DND-41 (cell line): ENCODE measurements at regions not wholly inside any gene's neighbourhood (a gene's known extent, or its start where the extent isn't known, plus 50 kb on each side); places are given as distances from the start of the nearest gene placed in this dataset.

ENCODE experiments used
- ATAC-seq: fragments of 200-7000 bp; cut with Tn5 transposase; 3 replicates; pipeline ENCODE4 v1.9.1; 2021; ENCODE audit warnings: low read depth; ENCODE audit not compliant: insufficient read depth
- DNase-seq: peaks from one replicate; pipeline ENCODE4 v3.0.0-alpha.2; 2020
- H2AFZ ChIP-seq: 2 replicates; pipeline ENCODE4 v1.6.0; 2012; ENCODE audit warnings: low read depth, low read length
- H3K27ac ChIP-seq: 2 replicates; pipeline ENCODE4 v1.5.1; 2012; ENCODE audit warnings: low read length, inconsistent platforms
- H3K27me3 ChIP-seq: fragments of 200-600 bp; sonication (generic); 2 replicates; pipeline ENCODE4 v1.6.0; 2012; ENCODE audit warnings: low read length, mild to moderate bottlenecking, inconsistent platforms; ENCODE audit not compliant: insufficient read depth, poor library complexity
- H3K36me3 ChIP-seq: 2 replicates; pipeline ENCODE4 v1.5.1; 2012; ENCODE audit warnings: low read length, inconsistent platforms; ENCODE audit not compliant: insufficient read depth
- H3K4me1 ChIP-seq: 2 replicates; pipeline ENCODE4 v1.5.1; 2012; ENCODE audit warnings: mild to moderate bottlenecking, low read length; ENCODE audit not compliant: insufficient read depth
- H3K4me2 ChIP-seq: 2 replicates; pipeline ENCODE4 v1.6.0; 2012; ENCODE audit warnings: mild to moderate bottlenecking, moderate library complexity, low read length, inconsistent platforms; ENCODE audit not compliant: insufficient read depth
- H3K4me3 ChIP-seq, 2 experiments: fragments of 200-600 bp in 1 of 2; shearing (Covaris generic) in 1 of 2; 2 replicates each; pipeline ENCODE4 v1.5.1; 2012 to 2016; ENCODE audit warnings: inconsistent platforms in 2 of 2, low read length in 2 of 2, mild to moderate bottlenecking in 2 of 2, low read depth in 1 of 2, moderate library complexity in 1 of 2
- H3K79me2 ChIP-seq: 2 replicates; pipeline ENCODE4 v1.6.0; 2012; ENCODE audit warnings: low read length, inconsistent platforms; ENCODE audit not compliant: insufficient read depth
- H3K9ac ChIP-seq: 2 replicates; pipeline ENCODE4 v1.6.0; 2012; ENCODE audit warnings: low read depth, mild to moderate bottlenecking, inconsistent platforms, low read length, moderate library complexity
- H3K9me3 ChIP-seq: 2 replicates; pipeline ENCODE4 v1.5.1; 2012; ENCODE audit warnings: low read length, moderate library complexity, mild to moderate bottlenecking, inconsistent platforms; ENCODE audit not compliant: insufficient read depth, severe bottlenecking
- H4K20me1 ChIP-seq: 2 replicates; pipeline ENCODE4 v1.6.0; 2012; ENCODE audit warnings: low read length; ENCODE audit not compliant: insufficient read depth
- CTCF ChIP-seq: IDR thresholded peaks from 2 replicates; pipeline ENCODE4 v1.5.1; 2012; ENCODE audit warnings: borderline replicate concordance, low read length, moderate library complexity, mild to moderate bottlenecking; ENCODE audit not compliant: poor library complexity, severe bottlenecking; ENCODE audit errors: extremely low read depth
- EZH2 ChIP-seq: IDR thresholded peaks from 3 replicates; pipeline ENCODE4 v1.6.1; 2012; ENCODE audit warnings: borderline replicate concordance, low read depth, mild to moderate bottlenecking, moderate library complexity, low read length, inconsistent platforms; ENCODE audit not compliant: severe bottlenecking

GRCh38 chr10:78434886-78435285 lies 401.2 kb downstream of the RPS24 start:
- Histone ChIP-seq H4K20me1 (peaks cover 3% of the 10 kb centered on the region; the same call in 1 of the 2 replicates), H3K4me1 (no peaks in the 10 kb centered on the region), H3K9me3 (no peaks in the 10 kb centered on the region), H3K27me3 (peaks cover 10% of the 10 kb centered on the region), H3K36me3 (no peaks in the 10 kb centered on the region), H3K79me2 (no peaks in the 10 kb centered on the region), H3K4me3 (no peak overlapping the region), H3K27ac (no peak overlapping the region), H3K9ac (no peak overlapping the region), H2AFZ (no peak overlapping the region), H3K4me2 (no peak overlapping the region)
- no peak for TF ChIP-seq CTCF
- no peak for TF ChIP-seq EZH2
- DNase-seq, result no peak
- no peak for ATAC-seq

- H3K27ac ChIP-seq, result no peak overlapping the region
Measured at GRCh38 chr10:78435484-78436221, 402.0 kb downstream of the RPS24 start.

GRCh38 chr10:78436222-78436573 lies 402.5 kb downstream of the RPS24 start:
- H3K4me1 ChIP-seq, result no peaks in the 10 kb centered on the region
- H3K79me2 ChIP-seq, result no peaks in the 10 kb centered on the region
- ATAC-seq (no peak), DNase-seq (no peak)
- H3K27me3 ChIP-seq, result peaks cover 10% of the 10 kb centered on the region
- no peaks in the 10 kb centered on the region for H3K9me3 ChIP-seq
- no peak overlapping the region for H2AFZ ChIP-seq
- no peak for TF ChIP-seq EZH2
- H3K4me3 ChIP-seq, result no peak overlapping the region
- peaks cover 3% of the 10 kb centered on the region; the same call in 1 of the 2 replicates for H4K20me1 ChIP-seq
- no peak overlapping the region for H3K9ac ChIP-seq
- H3K4me2 ChIP-seq, result no peak overlapping the region
- no peaks in the 10 kb centered on the region for H3K36me3 ChIP-seq
- H3K27ac ChIP-seq, result no peak overlapping the region

More at GRCh38 chr10:78435484-78436221, 402.0 kb downstream of the RPS24 start:
- Histone ChIP-seq H3K27me3 (peaks cover 10% of the 10 kb centered on the region), H4K20me1 (peaks cover 3% of the 10 kb centered on the region; the same call in 1 of the 2 replicates), H3K36me3 (no peaks in the 10 kb centered on the region), H3K4me1 (no peaks in the 10 kb centered on the region), H3K4me3 (no peak overlapping the region), H3K79me2 (no peaks in the 10 kb centered on the region), H3K4me2 (no peak overlapping the region), H3K9me3 (no peaks in the 10 kb centered on the region), H2AFZ (no peak overlapping the region), H3K9ac (no peak overlapping the region)
- no peak for TF ChIP-seq CTCF
- no peak for TF ChIP-seq EZH2
- DNase-seq (no peak), ATAC-seq (no peak)

- no peaks in the 10 kb centered on the region for H3K36me3 ChIP-seq
- peaks cover 10% of the 10 kb centered on the region for H3K27me3 ChIP-seq
- peaks cover 3% of the 10 kb centered on the region; the same call in 1 of the 2 replicates for H4K20me1 ChIP-seq
- no peaks in the 10 kb centered on the region for H3K79me2 ChIP-seq
- H3K4me1 ChIP-seq, result no peaks in the 10 kb centered on the region
- H3K9me3 ChIP-seq, result no peaks in the 10 kb centered on the region
- no peak for TF ChIP-seq EZH2
- no peak for TF ChIP-seq CTCF
- H3K4me2 ChIP-seq, result no peak overlapping the region
- no peak overlapping the region for H3K9ac ChIP-seq
- ATAC-seq (no peak), DNase-seq (no peak)
- no peak overlapping the region for H3K27ac ChIP-seq
- no peak overlapping the region for H3K4me3 ChIP-seq
- H2AFZ ChIP-seq, result no peak overlapping the region
Measured at GRCh38 chr10:78436706-78437406, 403.2 kb downstream of the RPS24 start.
